NCI-H526 (cell line): ENCODE measurements at regions not wholly inside any gene's neighbourhood (a gene's known extent, or its start where the extent isn't known, plus 50 kb on each side); places are given as distances from the start of the nearest gene placed in this dataset.
"Not testable (repeated sequence)": the region's sequence is repeated elsewhere in the genome, so short reads cannot be mapped to it uniquely, and the experiment has no call there.

Source experiments
- DNase-seq, 2 experiments: peaks; one replicate each; lab custom pipeline; 2025; lab: John Stamatoyannopoulos, UW

DNA sequence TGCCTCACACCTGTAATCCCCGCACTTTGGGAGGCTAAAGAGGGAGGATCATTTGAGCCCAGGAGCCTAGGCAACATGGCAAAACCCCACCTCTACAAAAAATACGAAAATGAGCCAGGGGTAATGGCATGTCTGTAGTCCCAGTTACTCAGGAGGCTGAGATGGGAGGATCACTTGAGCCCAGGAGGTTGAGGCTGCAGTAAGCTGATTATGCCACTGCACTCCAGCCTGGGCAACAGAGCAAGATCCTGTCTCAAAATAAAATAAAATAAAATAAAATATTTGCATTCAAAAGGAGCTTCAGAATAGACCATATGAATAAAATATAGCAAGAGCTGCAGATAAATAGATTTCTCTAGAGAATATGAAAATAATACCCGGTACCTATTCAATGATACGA is 71.5 kb upstream of the ATF7IP2 start:
- DNase-seq: no peak

DNA sequence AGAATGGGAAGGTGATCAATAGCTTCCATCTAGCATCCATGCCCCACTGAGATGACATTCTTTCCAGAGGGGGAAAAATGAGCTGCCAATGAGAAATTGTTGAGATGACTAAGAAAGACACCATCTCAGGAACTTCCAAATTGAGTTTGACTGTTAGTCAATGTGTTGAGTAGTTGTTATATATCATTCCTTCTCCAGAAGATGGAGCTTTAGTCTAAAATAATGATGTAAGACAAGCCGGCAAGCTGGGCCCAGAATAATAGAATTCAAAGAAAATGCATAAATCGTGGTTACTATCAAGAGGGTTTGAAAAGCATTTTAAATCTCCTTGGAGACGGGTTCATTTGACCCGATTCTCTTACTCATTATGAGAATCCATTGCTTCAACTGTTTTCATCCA is 71.0 kb upstream of the ATF7IP2 start:
- DNase-seq: no peak

GRCh38 chr16:10317425-10318001 is 68.3 kb upstream of the ATF7IP2 start:
- DNase-seq: no peak

- no peak for DNase-seq
These were observed 66.9 kb upstream of the ATF7IP2 start for GRCh38 chr16:10318798-10319500.

- no peak for DNase-seq
These were observed 64.2 kb upstream of the ATF7IP2 start for GRCh38 chr16:10321407-10322387.

DNA sequence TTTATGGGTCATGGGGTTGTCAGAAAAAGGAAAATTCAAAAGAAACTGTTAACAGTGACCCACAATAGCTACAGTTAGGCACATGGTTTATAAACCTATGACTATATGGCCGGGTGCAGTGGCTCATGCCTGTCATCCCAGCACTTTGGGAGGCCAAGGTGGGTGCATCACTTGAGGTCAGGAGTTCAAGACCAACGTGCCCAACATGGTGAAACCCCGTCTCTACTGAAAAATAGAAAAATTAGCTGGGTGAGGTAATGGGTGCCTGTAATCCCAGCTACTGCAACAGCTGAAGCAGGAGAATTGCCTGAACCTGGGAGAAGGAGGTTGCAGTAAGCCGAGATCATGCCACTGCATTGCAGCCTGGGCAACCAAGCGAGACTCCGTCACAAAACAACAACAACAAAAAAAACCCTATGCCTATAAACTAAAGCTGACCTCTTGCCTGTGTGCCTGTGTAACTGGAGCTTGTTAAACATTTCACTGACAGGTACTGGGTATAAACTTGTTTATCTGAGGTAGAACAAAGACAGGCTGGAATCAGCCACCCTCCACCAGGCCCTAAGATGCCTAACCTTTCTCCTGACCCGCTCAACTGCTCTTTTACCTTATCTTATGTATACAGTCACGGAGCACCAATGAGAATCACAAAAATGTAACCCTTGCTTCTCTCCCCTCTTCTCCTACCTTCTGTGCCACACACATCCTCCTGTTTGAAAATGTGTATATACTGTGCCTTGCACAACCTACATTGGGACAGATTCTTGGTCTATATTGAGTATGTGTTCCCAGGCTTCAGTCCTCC is 62.9 kb upstream of the ATF7IP2 start:
- no peak for DNase-seq

DNA sequence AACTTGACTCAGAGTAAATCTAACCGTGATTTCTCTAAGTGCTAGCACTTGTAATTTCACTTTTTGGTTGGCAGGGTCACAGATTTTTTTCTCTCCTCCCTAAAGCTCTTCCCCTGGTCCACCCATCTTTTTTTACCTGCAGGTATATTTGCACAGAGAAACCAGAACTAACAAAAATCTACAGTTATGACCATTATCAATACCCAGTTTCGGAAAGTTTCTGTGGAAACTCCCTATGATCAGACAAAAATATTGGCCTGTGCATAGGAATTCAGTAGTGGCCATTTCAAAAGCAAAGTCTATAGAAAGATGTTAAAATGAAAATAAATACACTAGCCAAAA is 62.4 kb upstream of the ATF7IP2 start:
- DNase-seq: no peak

DNA sequence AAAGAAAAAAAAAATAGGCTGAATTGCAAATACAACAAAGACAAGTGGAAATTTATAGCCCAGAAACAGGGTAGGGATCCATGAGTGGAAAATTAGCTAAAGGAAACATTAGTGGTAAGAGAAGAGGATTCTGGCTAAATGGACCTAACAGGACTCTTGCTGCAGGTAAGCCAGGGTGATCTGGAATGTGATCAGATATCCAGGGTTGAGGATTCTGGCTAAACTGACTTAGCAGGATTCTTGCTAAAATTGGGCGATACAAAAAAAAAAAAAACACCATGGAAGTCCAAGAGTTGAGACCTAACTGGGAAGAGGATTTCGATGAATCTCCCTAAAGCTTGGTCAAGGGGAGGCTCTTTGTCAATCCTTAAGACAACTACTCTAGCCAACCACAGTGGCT is 61.7 kb upstream of the ATF7IP2 start:
- no peak for DNase-seq

DNA sequence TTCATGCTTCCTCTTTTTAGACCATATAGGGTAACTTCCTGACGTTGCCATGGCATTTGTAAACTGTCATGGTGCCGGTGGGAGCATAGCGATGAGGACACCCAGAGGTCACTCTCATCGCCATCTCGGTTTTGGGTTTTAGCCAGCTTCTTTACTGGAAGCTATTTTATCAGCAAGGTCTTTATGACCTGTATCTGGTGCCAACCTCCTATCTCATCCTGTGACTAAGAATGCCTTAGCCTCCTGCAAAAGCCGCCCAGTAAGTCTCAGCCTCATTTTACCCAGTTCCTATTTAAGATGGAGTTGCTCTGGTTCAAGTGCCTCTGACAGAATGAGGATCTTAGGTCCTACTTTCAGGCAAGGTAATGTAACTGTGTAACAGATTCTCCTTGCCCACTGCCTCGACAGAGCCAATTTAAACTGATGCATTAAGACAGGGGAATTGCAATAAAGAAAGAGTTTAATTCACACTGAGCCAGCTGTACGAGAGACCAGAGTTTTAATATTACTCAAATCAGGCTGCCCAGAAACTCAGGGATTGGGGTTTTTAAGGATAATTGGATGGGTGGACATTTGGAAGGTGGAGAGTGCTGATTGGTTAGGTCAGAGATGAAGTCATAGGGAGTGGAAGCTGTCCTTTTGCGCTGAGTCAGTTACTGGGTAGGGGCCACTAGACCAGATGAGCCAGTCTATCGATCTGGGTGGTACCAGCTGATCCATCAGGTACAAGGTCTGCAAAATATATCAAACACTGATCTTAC is 59.9 kb upstream of the ATF7IP2 start:
- DNase-seq: no peak

DNA sequence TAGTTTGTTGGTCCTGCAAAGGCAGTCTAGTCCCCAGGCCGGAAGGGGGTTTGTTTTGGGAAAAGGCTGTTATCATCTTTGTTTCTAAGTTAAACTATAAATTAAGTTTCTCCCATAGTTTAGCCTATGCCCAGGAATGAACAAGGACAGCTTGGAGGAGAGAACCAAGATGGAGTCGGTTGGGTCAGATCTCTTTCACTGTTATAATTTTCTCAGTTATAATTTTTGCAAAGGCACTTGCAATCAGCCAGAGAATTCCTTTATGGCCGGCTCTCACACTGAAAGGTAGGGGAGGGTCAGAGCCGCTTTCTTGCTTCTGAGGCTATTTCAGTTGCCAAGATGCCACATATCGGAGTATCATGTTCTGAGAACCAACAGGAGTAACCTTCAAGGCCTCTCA is 59.2 kb upstream of the ATF7IP2 start:
- DNase-seq: no peak

DNA sequence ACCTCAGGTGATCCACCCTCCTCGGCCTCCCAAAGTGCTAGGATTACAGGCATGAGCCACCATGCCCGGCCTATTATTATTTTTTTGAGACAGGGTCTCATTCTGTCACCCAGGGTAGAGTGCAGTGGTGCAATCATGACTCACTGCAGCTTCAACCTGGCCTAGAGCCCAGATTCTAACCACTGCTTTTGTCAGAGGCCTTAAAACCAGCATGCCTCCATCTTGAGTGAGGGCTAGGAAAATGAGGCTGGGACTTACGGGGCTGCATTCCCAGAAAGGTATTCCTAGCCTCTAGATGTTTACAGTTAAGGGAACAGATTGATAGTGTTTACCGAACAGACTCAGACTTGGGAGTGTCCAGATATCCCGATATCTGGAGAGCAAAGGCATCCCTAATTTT is 57.6 kb upstream of the ATF7IP2 start:
- DNase-seq: not testable (repeated sequence)

GRCh38 chr16:10332241-10332640 is 53.6 kb upstream of the ATF7IP2 start:
- no peak for DNase-seq

- no peak for DNase-seq
These were observed 53.1 kb upstream of the ATF7IP2 start for GRCh38 chr16:10332775-10333174.

GRCh38 chr16:10333321-10334032 is 52.4 kb upstream of the ATF7IP2 start:
- no peak for DNase-seq

- no peak for DNase-seq
These were observed 50.2 kb upstream of the ATF7IP2 start for GRCh38 chr16:10335681-10336080.
